ENCODE measurements at regions not wholly inside any gene's neighbourhood (a gene's known extent, or its start where the extent isn't known, plus 50 kb on each side); places are given as distances from the start of the nearest gene placed in this dataset.

- no peak for TF ChIP-seq ZNF462 (CRISPR knock-in tag; IDR thresholded peaks at IDR 0.05)
- no peak for TF ChIP-seq EZH2phosphoT487 (IDR thresholded peaks at IDR 0.05; ENCODE audit: unreplicated experiment)
- no peak for TF ChIP-seq STAT1 (IDR thresholded peaks at IDR 0.05; ENCODE audit: unreplicated experiment)
- TF ChIP-seq JUNB (IDR thresholded peaks at IDR 0.05; ENCODE audit: unreplicated experiment), result no peak
- TF ChIP-seq POLR2AphosphoS5 (IDR thresholded peaks at IDR 0.05; ENCODE audit: low read depth), result no peak
- no peak for TF ChIP-seq ZNF331 (CRISPR knock-in tag; IDR thresholded peaks at IDR 0.05; ENCODE audit: low read depth)
- TF ChIP-seq ZNF114 (CRISPR knock-in tag; IDR thresholded peaks at IDR 0.05), result no peak
Measured at GRCh38 chr11:120021391-120021953, 116.4 kb downstream of the TRIM29 start (continued).

GRCh38 chr11:120020981-120021380 lies 116.9 kb downstream of the TRIM29 start:
- ATAC-seq (no peak), DNase-seq (ENCODE audit: low spot score) (no peak)
- Histone ChIP-seq H3K9me2 (ENCODE audit: insufficient read depth) (0 out of 2 replicates have a peak, but pooled peaks cover 5% of the 10 kb centered on the region), H3F3A (replicated peaks; ENCODE audit: low read depth) (no peaks in the 10 kb centered on the region), H3K79me2 (replicated peaks; ENCODE audit: insufficient read depth) (no peaks in the 10 kb centered on the region), H3K27me3 (ENCODE audit: insufficient read depth) (no peaks in the 10 kb centered on the region), H3K4me3 (no peak overlapping the region), H3K4me1 (ENCODE audit: insufficient read depth) (peaks cover 19% of the 10 kb centered on the region), H2AFZ (no peak overlapping the region), H3K27ac (ENCODE audit: low read depth) (no peak overlapping the region), H3K36me3 (ENCODE audit: insufficient read depth) (no peaks in the 10 kb centered on the region), H3K4me2 (no peak overlapping the region), H4K20me1 (replicated peaks; ENCODE audit: insufficient read depth) (no peaks in the 10 kb centered on the region)
- Mint-ChIP-seq H3K27me3 (ENCODE audit: insufficient read depth, low read depth, poor library complexity) (peaks cover 2% of the 10 kb centered on the region), H3K27ac (no peak overlapping the region), H3K36me3 (ENCODE audit: low read depth) (no peaks in the 10 kb centered on the region), H3K9me3 (no peaks in the 10 kb centered on the region), H3K4me1 (peaks cover 37% of the 10 kb centered on the region), H3K4me3 (no peak overlapping the region)
- no peak for TF ChIP-seq EZH2 (IDR thresholded peaks at IDR 0.05; ENCODE audit: low read depth, unreplicated experiment)
- no peak for TF ChIP-seq NANOG (IDR thresholded peaks at IDR 0.05; ENCODE audit: borderline replicate concordance)
- TF ChIP-seq ZNF462 (CRISPR knock-in tag; IDR thresholded peaks at IDR 0.05), result no peak
- TF ChIP-seq ZNF331 (CRISPR knock-in tag; IDR thresholded peaks at IDR 0.05; ENCODE audit: low read depth), result no peak
- TF ChIP-seq JUNB (IDR thresholded peaks at IDR 0.05; ENCODE audit: unreplicated experiment), result no peak
- no peak for TF ChIP-seq CREB1 (CRISPR knock-in tag; IDR thresholded peaks at IDR 0.05; ENCODE audit: low read depth)
- no peak for TF ChIP-seq EZH2phosphoT487 (IDR thresholded peaks at IDR 0.05; ENCODE audit: unreplicated experiment)
